GM23338 (cell line): ENCODE measurements at regions not wholly inside any gene's neighbourhood (a gene's known extent, or its start where the extent isn't known, plus 50 kb on each side); places are given as distances from the start of the nearest gene placed in this dataset.

Experiments used
- ATAC-seq: fragments of 200-7000 bp; cut with Tn5 transposase; 3 replicates; pipeline ENCODE4 v1.9.1; 2020
- DNase-seq: peaks from one replicate; pipeline ENCODE4 v3.0.0-alpha.2; 2015; ENCODE audit warnings: low spot score
- H2AFZ ChIP-seq: fragments of 200-600 bp; sonication (generic); 2 replicates; pipeline ENCODE4 v1.8.0; 2016; ENCODE audit warnings: antibody characterized with exemption, mild to moderate bottlenecking, moderate library complexity
- H3F3A ChIP-seq: fragments of 200-600 bp; sonication (generic); replicated peaks from 2 replicates; pipeline ENCODE4 v1.8.0; 2017; ENCODE audit warnings: antibody characterized with exemption, mixed run types, low read depth
- H3K27ac ChIP-seq: fragments of 200-600 bp; sonication (generic); 2 replicates; pipeline ENCODE4 v1.6.1; 2016; ENCODE audit warnings: low read depth
- H3K27me3 ChIP-seq: fragments of 200-600 bp; sonication (generic); 2 replicates; pipeline ENCODE4 v1.8.0; 2016; ENCODE audit warnings: mild to moderate bottlenecking, mixed run types, moderate library complexity; ENCODE audit not compliant: insufficient read depth
- H3K36me3 ChIP-seq: fragments of 200-600 bp; sonication (generic); 2 replicates; pipeline ENCODE4 v1.8.0; 2016; ENCODE audit warnings: mild to moderate bottlenecking; ENCODE audit not compliant: insufficient read depth
- H3K4me1 ChIP-seq: fragments of 200-600 bp; sonication (generic); 2 replicates; pipeline ENCODE4 v1.8.0; 2016; ENCODE audit warnings: mild to moderate bottlenecking, moderate library complexity; ENCODE audit not compliant: insufficient read depth
- H3K4me2 ChIP-seq: fragments of 200-600 bp; sonication (generic); 2 replicates; pipeline ENCODE4 v1.7.1; 2017; ENCODE audit warnings: mixed run types
- H3K4me3 ChIP-seq: fragments of 200-600 bp; sonication (generic); 2 replicates; pipeline ENCODE4 v1.6.1; 2016; ENCODE audit warnings: mixed run types
- H3K79me2 ChIP-seq: fragments of 200-600 bp; sonication (generic); replicated peaks from 2 replicates; pipeline ENCODE4 v1.8.0; 2017; ENCODE audit warnings: mild to moderate bottlenecking; ENCODE audit not compliant: insufficient read depth
- H3K9me2 ChIP-seq: fragments of 200-600 bp; sonication (generic); 2 replicates; pipeline ENCODE4 v1.8.0; 2017; ENCODE audit not compliant: insufficient read depth
- H4K20me1 ChIP-seq: fragments of 200-600 bp; sonication (generic); replicated peaks from 2 replicates; pipeline ENCODE4 v1.8.0; 2017; ENCODE audit warnings: mild to moderate bottlenecking; ENCODE audit not compliant: insufficient read depth
- H3K27ac Mint-ChIP-seq: 2 replicates; pipeline ENCODE4 v1.8.0; 2020; ENCODE audit warnings: inconsistent platforms, mild to moderate bottlenecking, moderate library complexity, mixed read lengths
- H3K27me3 Mint-ChIP-seq: 3 replicates; pipeline ENCODE4 v1.8.0; 2022; ENCODE audit warnings: low read depth, mild to moderate bottlenecking, moderate library complexity, mixed read lengths, inconsistent platforms; ENCODE audit not compliant: insufficient read depth, poor library complexity
- H3K36me3 Mint-ChIP-seq: 3 replicates; pipeline ENCODE4 v1.8.0; 2021; ENCODE audit warnings: low read depth, mild to moderate bottlenecking, inconsistent platforms, moderate library complexity, mixed read lengths
- H3K4me1 Mint-ChIP-seq: 3 replicates; pipeline ENCODE4 v1.8.0; 2020; ENCODE audit warnings: mild to moderate bottlenecking, inconsistent platforms, mixed read lengths
- H3K4me3 Mint-ChIP-seq: 3 replicates; pipeline ENCODE4 v1.8.0; 2021; ENCODE audit warnings: moderate library complexity, mild to moderate bottlenecking, inconsistent platforms, mixed read lengths
- H3K9me3 Mint-ChIP-seq: 3 replicates; pipeline ENCODE4 v1.8.0; 2020; ENCODE audit warnings: moderate library complexity, mild to moderate bottlenecking, inconsistent platforms, mixed read lengths
- EZH2phosphoT487 ChIP-seq: fragments of 200-600 bp; sonication (generic); IDR thresholded peaks from one replicate; pipeline ENCODE4 v1.8.1; 2018; ENCODE audit warnings: antibody characterized with exemption; ENCODE audit not compliant: unreplicated experiment
- STAT1 ChIP-seq: IDR thresholded peaks from one replicate; pipeline ENCODE4 v1.6.1; 2016; ENCODE audit warnings: antibody characterized with exemption; ENCODE audit not compliant: unreplicated experiment
- ZNF114 ChIP-seq: fragments of 250-450 bp; sonication (Bioruptor Pico); IDR thresholded peaks from 2 replicates; pipeline ENCODE4 v1.5.0; 2020; ENCODE audit warnings: mild to moderate bottlenecking, moderate library complexity
- TF ChIP-seq, protein P1 (sequence below): fragments of 250-450 bp; sonication (Bioruptor Pico); IDR thresholded peaks from 2 replicates; pipeline ENCODE4 v1.5.0; 2020; ENCODE audit warnings: mild to moderate bottlenecking, moderate library complexity
- TF ChIP-seq, protein P2 (sequence below), 2 experiments: fragments of 200-600 bp in 1 of 2; sonication (generic) in 1 of 2; conservative IDR thresholded peaks; 2 replicates each; pipeline versions ENCODE4 v1.5.1 to v1.6.1; 2016 to 2017; ENCODE audit warnings: antibody characterized with exemption in 2 of 2, low read depth in 2 of 2, mild to moderate bottlenecking in 2 of 2, moderate library complexity in 1 of 2

DNA sequence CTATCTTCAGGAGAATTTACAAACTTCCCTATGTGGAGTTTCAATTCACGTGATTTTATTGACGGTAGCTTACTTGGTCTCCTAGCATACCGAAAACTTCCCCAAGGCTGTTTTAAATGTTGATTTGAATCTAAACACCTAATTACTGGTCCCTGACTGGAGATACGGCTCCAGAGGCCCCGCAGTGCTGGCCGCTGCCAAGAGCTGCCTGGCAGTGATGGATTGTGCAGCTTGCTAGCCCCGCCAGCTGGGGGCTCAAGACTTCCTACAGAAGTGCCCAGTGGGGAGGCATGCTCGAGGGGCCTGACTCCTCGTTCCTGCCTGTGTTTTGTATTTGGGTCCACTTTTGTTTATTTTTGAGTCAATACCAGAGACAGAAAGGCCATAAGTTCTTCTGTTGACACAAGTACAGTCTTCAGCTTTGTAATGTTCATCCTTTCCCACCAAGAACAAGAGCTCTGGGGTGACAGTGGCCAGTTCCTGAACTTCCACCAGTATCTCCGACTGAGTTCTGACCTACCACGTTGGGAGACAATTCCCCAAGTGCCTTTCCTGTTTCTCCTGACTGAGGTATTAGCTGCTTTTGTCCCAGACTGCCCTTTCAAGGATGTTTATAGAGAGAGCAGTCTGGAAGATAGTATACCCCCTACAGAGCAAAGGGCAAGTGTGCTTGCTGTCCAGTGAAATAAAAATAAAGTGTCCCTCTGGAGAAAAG lies 80.7 kb upstream of the CXCL12 start:
- Histone ChIP-seq H3F3A (no peaks in the 10 kb centered on the region), H3K27me3 (no peaks in the 10 kb centered on the region), H3K4me2 (no peak overlapping the region), H2AFZ (no peak overlapping the region), H3K79me2 (no peaks in the 10 kb centered on the region), H3K27ac (no peak overlapping the region), H3K4me3 (no peak overlapping the region), H3K36me3 (no peaks in the 10 kb centered on the region), H3K9me2 (0 out of 2 replicates have a peak, but pooled peaks cover 2% of the 10 kb centered on the region), H4K20me1 (no peaks in the 10 kb centered on the region), H3K4me1 (no peaks in the 10 kb centered on the region)
- DNase-seq: peak; percentile 41
- Mint-ChIP-seq H3K9me3 (no peaks in the 10 kb centered on the region; the same call in 1 of the 3 replicates), H3K36me3 (no peaks in the 10 kb centered on the region), H3K27me3 (peaks cover 1% of the 10 kb centered on the region), H3K4me3 (no peak overlapping the region), H3K27ac (no peak overlapping the region), H3K4me1 (peaks cover 2% of the 10 kb centered on the region; the same call in 1 of the 3 replicates)
- TF ChIP-seq EZH2phosphoT487 (no peak), STAT1 (no peak), ZNF114 (CRISPR knock-in tag) (no peak)
- TF ChIP-seq, protein P1, sequence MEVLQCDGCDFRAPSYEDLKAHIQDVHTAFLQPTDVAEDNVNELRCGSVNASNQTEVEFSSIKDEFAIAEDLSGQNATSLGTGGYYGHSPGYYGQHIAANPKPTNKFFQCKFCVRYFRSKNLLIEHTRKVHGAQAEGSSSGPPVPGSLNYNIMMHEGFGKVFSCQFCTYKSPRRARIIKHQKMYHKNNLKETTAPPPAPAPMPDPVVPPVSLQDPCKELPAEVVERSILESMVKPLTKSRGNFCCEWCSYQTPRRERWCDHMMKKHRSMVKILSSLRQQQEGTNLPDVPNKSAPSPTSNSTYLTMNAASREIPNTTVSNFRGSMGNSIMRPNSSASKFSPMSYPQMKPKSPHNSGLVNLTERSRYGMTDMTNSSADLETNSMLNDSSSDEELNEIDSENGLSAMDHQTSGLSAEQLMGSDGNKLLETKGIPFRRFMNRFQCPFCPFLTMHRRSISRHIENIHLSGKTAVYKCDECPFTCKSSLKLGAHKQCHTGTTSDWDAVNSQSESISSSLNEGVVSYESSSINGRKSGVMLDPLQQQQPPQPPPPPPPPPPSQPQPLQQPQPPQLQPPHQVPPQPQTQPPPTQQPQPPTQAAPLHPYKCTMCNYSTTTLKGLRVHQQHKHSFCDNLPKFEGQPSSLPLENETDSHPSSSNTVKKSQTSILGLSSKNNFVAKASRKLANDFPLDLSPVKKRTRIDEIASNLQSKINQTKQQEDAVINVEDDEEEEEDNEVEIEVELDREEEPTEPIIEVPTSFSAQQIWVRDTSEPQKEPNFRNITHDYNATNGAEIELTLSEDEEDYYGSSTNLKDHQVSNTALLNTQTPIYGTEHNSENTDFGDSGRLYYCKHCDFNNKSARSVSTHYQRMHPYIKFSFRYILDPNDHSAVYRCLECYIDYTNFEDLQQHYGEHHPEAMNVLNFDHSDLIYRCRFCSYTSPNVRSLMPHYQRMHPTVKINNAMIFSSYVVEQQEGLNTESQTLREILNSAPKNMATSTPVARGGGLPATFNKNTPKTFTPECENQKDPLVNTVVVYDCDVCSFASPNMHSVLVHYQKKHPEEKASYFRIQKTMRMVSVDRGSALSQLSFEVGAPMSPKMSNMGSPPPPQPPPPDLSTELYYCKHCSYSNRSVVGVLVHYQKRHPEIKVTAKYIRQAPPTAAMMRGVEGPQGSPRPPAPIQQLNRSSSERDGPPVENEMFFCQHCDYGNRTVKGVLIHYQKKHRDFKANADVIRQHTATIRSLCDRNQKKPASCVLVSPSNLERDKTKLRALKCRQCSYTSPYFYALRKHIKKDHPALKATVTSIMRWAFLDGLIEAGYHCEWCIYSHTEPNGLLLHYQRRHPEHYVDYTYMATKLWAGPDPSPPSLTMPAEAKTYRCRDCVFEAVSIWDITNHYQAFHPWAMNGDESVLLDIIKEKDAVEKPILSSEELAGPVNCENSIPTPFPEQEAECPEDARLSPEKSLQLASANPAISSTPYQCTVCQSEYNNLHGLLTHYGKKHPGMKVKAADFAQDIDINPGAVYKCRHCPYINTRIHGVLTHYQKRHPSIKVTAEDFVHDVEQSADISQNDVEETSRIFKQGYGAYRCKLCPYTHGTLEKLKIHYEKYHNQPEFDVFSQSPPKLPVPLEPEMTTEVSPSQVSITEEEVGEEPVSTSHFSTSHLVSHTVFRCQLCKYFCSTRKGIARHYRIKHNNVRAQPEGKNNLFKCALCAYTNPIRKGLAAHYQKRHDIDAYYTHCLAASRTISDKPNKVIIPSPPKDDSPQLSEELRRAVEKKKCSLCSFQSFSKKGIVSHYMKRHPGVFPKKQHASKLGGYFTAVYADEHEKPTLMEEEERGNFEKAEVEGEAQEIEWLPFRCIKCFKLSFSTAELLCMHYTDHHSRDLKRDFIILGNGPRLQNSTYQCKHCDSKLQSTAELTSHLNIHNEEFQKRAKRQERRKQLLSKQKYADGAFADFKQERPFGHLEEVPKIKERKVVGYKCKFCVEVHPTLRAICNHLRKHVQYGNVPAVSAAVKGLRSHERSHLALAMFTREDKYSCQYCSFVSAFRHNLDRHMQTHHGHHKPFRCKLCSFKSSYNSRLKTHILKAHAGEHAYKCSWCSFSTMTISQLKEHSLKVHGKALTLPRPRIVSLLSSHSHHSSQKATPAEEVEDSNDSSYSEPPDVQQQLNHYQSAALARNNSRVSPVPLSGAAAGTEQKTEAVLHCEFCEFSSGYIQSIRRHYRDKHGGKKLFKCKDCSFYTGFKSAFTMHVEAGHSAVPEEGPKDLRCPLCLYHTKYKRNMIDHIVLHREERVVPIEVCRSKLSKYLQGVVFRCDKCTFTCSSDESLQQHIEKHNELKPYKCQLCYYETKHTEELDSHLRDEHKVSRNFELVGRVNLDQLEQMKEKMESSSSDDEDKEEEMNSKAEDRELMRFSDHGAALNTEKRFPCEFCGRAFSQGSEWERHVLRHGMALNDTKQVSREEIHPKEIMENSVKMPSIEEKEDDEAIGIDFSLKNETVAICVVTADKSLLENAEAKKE (CRISPR knock-in tag): no peak
- TF ChIP-seq, protein P2, sequence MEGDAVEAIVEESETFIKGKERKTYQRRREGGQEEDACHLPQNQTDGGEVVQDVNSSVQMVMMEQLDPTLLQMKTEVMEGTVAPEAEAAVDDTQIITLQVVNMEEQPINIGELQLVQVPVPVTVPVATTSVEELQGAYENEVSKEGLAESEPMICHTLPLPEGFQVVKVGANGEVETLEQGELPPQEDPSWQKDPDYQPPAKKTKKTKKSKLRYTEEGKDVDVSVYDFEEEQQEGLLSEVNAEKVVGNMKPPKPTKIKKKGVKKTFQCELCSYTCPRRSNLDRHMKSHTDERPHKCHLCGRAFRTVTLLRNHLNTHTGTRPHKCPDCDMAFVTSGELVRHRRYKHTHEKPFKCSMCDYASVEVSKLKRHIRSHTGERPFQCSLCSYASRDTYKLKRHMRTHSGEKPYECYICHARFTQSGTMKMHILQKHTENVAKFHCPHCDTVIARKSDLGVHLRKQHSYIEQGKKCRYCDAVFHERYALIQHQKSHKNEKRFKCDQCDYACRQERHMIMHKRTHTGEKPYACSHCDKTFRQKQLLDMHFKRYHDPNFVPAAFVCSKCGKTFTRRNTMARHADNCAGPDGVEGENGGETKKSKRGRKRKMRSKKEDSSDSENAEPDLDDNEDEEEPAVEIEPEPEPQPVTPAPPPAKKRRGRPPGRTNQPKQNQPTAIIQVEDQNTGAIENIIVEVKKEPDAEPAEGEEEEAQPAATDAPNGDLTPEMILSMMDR (conservative IDR thresholded peaks at IDR 0.05; ENCODE audit: low read depth in 2 of 2): peak; percentile 26 to 27; a peak in 2 of 4 replicates
- ATAC-seq: peak; percentile 83
